Smooth muscle cell (in vitro differentiated cells): ENCODE measurements at regions not wholly inside any gene's neighbourhood (a gene's known extent, or its start where the extent isn't known, plus 50 kb on each side); places are given as distances from the start of the nearest gene placed in this dataset.

Source experiments
- DNase-seq: peaks from one replicate; lab custom pipeline; 2025; ENCODE audit not compliant: unreplicated experiment; lab: John Stamatoyannopoulos, UW
- H2AFZ ChIP-seq: fragments of 200-600 bp; sonication (generic); 2 replicates; pipeline ENCODE4 v1.6.0; 2016; ENCODE audit warnings: antibody characterized with exemption, low read depth, mild to moderate bottlenecking
- H3F3A ChIP-seq: fragments of 200-600 bp; sonication (generic); 2 replicates; pipeline ENCODE4 v1.6.0; 2017; ENCODE audit warnings: antibody characterized with exemption, low read depth
- H3K27ac ChIP-seq: fragments of 200-600 bp; sonication (generic); 2 replicates; pipeline ENCODE4 v1.5.1; 2016; ENCODE audit warnings: low read depth, mild to moderate bottlenecking
- H3K27me3 ChIP-seq: fragments of 200-600 bp; sonication (generic); 2 replicates; pipeline ENCODE4 v1.6.1; 2016; ENCODE audit warnings: low read depth, mild to moderate bottlenecking
- H3K36me3 ChIP-seq: fragments of 200-600 bp; sonication (generic); 2 replicates; pipeline ENCODE4 v1.5.1; 2016; ENCODE audit warnings: low read depth
- H3K4me1 ChIP-seq: fragments of 200-600 bp; sonication (generic); 2 replicates; pipeline ENCODE4 v1.5.1; 2016; ENCODE audit warnings: low read depth
- H3K4me2 ChIP-seq: fragments of 200-600 bp; sonication (generic); 2 replicates; pipeline ENCODE4 v1.6.0; 2016; ENCODE audit warnings: mild to moderate bottlenecking
- H3K4me3 ChIP-seq: fragments of 200-600 bp; sonication (generic); 2 replicates; pipeline ENCODE4 v1.5.1; 2016; ENCODE audit warnings: mild to moderate bottlenecking
- H3K79me2 ChIP-seq: fragments of 200-600 bp; sonication (generic); 2 replicates; pipeline ENCODE4 v1.6.0; 2016; ENCODE audit warnings: low read depth, mild to moderate bottlenecking
- H3K9ac ChIP-seq: fragments of 200-600 bp; sonication (generic); 2 replicates; pipeline ENCODE4 v1.6.0; 2016; ENCODE audit warnings: low read depth
- H3K9me3 ChIP-seq: fragments of 200-600 bp; sonication (generic); replicated peaks from 2 replicates; pipeline ENCODE4 v1.5.1; 2016; ENCODE audit warnings: low read depth
- H4K20me1 ChIP-seq: fragments of 200-600 bp; sonication (generic); 2 replicates; pipeline ENCODE4 v1.6.0; 2016; ENCODE audit warnings: low read depth
- WGBS: methylation state at CpG from one replicate; pipeline ENCODE4 v1.1.7; 2016; ENCODE audit warnings: low lambda C conversion rate; 5-methylcytosine and 5-hydroxymethylcytosine counted together
- TF ChIP-seq, protein P1 (sequence below): fragments of 200-600 bp; sonication (generic); IDR thresholded peaks from 2 replicates; pipeline ENCODE4 v1.5.1; 2017; ENCODE audit warnings: borderline replicate concordance, mild to moderate bottlenecking, antibody characterized with exemption; ENCODE audit not compliant: insufficient read depth, poor library complexity, severe bottlenecking

GRCh38 chr5:54833590-54833989 is 151.8 kb downstream of the ESM1 start:
- Histone ChIP-seq H3K79me2 (no peaks in the 10 kb centered on the region), H3K27me3 (no peaks in the 10 kb centered on the region), H4K20me1 (no peaks in the 10 kb centered on the region), H3K4me3 (no peak overlapping the region), H3K9ac (no peak overlapping the region), H3F3A (no peaks in the 10 kb centered on the region), H3K4me2 (no peak overlapping the region), H2AFZ (no peak overlapping the region), H3K4me1 (peaks cover 8% of the 10 kb centered on the region), H3K9me3 (no peaks in the 10 kb centered on the region), H3K36me3 (no peaks in the 10 kb centered on the region), H3K27ac (no peak overlapping the region)
- TF ChIP-seq, protein P1, sequence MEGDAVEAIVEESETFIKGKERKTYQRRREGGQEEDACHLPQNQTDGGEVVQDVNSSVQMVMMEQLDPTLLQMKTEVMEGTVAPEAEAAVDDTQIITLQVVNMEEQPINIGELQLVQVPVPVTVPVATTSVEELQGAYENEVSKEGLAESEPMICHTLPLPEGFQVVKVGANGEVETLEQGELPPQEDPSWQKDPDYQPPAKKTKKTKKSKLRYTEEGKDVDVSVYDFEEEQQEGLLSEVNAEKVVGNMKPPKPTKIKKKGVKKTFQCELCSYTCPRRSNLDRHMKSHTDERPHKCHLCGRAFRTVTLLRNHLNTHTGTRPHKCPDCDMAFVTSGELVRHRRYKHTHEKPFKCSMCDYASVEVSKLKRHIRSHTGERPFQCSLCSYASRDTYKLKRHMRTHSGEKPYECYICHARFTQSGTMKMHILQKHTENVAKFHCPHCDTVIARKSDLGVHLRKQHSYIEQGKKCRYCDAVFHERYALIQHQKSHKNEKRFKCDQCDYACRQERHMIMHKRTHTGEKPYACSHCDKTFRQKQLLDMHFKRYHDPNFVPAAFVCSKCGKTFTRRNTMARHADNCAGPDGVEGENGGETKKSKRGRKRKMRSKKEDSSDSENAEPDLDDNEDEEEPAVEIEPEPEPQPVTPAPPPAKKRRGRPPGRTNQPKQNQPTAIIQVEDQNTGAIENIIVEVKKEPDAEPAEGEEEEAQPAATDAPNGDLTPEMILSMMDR: no peak
- WGBS: 96% methylated on average over 3 of the region's 3 CpGs
- DNase-seq: no peak

- WGBS: 72% methylated on average over 5 of the region's 5 CpGs
Measured at GRCh38 chr5:54832858-54833257, 152.5 kb downstream of the ESM1 start.

GRCh38 chr5:54832045-54832444 is 153.3 kb downstream of the ESM1 start:
- Histone ChIP-seq H3K9me3 (no peaks in the 10 kb centered on the region), H3K79me2 (no peaks in the 10 kb centered on the region), H3K4me3 (no peak overlapping the region), H3K27me3 (no peaks in the 10 kb centered on the region), H3K36me3 (no peaks in the 10 kb centered on the region), H3F3A (no peaks in the 10 kb centered on the region), H2AFZ (no peak overlapping the region), H3K27ac (no peak overlapping the region), H4K20me1 (no peaks in the 10 kb centered on the region), H3K4me1 (peaks cover 8% of the 10 kb centered on the region), H3K9ac (no peak overlapping the region), H3K4me2 (no peak overlapping the region)
- DNase-seq: no peak
- WGBS: 71% methylated on average over 2 of the region's 2 CpGs
- TF ChIP-seq, protein P1: no peak

More at GRCh38 chr5:54832858-54833257, 152.5 kb downstream of the ESM1 start:
- no peaks in the 10 kb centered on the region for H3K36me3 ChIP-seq
- H3K4me3 ChIP-seq: no peak overlapping the region
- H3K79me2 ChIP-seq: no peaks in the 10 kb centered on the region
- no peaks in the 10 kb centered on the region for H3K9me3 ChIP-seq
- no peak overlapping the region for H3K27ac ChIP-seq
- no peaks in the 10 kb centered on the region for H3K27me3 ChIP-seq
- H2AFZ ChIP-seq: peak overlapping the region; percentile 21
- no peaks in the 10 kb centered on the region for H3F3A ChIP-seq
- H3K4me1 ChIP-seq: peaks cover 8% of the 10 kb centered on the region
- no peak overlapping the region for H3K9ac ChIP-seq
- DNase-seq: no peak
- TF ChIP-seq, protein P1: no peak
- H3K4me2 ChIP-seq: no peak overlapping the region
- H4K20me1 ChIP-seq: no peaks in the 10 kb centered on the region

DNA sequence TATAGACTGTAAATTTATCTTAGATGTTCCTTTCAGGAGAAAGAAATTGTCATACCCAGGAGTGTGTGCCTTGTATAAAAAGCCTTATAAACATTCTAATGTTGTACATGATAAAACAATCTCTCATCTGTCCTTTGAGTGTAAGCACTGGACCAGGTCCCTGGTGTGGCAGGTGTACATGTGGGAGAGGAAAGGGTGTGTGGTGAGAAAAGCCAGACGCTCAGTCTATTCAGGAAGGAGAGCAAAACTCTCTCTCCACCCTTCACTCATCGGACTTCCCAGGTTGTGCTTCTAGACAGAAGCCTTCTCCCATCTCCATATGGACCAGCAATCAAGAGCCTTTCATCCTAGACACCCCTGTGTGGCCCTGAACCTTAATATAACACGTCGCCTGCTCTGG is 154.2 kb downstream of the ESM1 start:
- TF ChIP-seq, protein P1: no peak
- H3K27ac ChIP-seq: no peak overlapping the region
- no peaks in the 10 kb centered on the region for H3F3A ChIP-seq
- H3K9me3 ChIP-seq: no peaks in the 10 kb centered on the region
- H2AFZ ChIP-seq: no peak overlapping the region
- no peak overlapping the region for H3K4me3 ChIP-seq
- H4K20me1 ChIP-seq: no peaks in the 10 kb centered on the region
- no peaks in the 10 kb centered on the region for H3K36me3 ChIP-seq
- no peak overlapping the region for H3K9ac ChIP-seq
- H3K4me2 ChIP-seq: no peak overlapping the region
- peaks cover 4% of the 10 kb centered on the region for H3K4me1 ChIP-seq
- H3K79me2 ChIP-seq: no peaks in the 10 kb centered on the region
- no peak for DNase-seq
- 94% methylated on average over 4 of the region's 4 CpGs for WGBS
- H3K27me3 ChIP-seq: no peaks in the 10 kb centered on the region
